RCC 7860 (cell line): ENCODE measurements at regions not wholly inside any gene's neighbourhood (a gene's known extent, or its start where the extent isn't known, plus 50 kb on each side); places are given as distances from the start of the nearest gene placed in this dataset.
A peak's percentile ranks its signal among the peaks of the same experiment; 100 is the strongest.
"Not testable (repeated sequence)": the region's sequence is repeated elsewhere in the genome, so short reads cannot be mapped to it uniquely, and the experiment has no call there.

Experiments
- DNase-seq: peaks from one replicate; pipeline ENCODE4 v3.0.0-alpha.2; 2015; ENCODE audit warnings: low spot score
- FAIRE-seq: peaks from 2 replicates; lab custom pipeline; 2012; peaks lifted over from hg19 to GRCh38; lab: Jason Lieb, UNC

DNA sequence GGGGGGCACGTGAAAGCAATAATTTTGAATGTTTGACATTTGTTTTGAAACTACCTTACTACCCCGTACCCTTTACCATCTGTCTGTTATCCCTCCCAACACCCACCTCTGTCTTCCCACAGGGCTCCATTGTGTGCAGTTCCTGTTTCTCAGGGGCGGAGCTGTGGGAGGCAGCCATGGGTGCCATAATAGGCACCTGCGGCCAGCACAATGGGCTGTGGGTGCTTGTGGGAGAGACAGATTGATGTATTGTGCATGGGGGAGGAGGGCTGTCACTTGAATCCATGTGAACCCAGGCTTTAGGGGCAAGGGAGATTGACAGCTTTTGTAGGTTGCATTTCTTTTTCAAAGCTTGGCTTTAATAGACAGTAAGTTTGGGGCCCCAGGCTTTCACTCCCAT, 122.6 kb upstream of the CXorf66 start:
- DNase-seq (no peak), FAIRE-seq (no peak)

- FAIRE-seq: no peak
- no peak for DNase-seq
Observed at GRCh38 chrX:140086691-140087090, 121.4 kb upstream of the CXorf66 start.

DNA sequence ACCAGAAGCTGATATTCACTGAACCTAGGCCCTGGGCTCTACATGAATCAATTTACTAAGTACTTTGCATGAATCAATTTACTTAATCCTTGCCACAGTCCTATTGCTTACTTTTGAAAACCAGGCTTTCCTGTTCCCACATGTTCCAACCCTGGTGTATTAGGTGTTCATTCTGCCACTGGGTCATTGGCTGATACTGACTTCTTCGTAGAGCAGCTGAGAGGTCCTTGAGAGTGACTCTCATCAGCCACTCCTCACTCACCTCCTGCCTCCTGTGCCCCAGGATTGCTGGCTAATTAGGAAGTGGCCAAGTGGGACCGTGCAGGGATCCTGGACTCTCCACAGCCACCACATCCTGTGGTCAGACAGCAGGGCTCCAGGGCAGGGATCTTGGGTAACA, 109.5 kb upstream of the CXorf66 start:
- not testable (repeated sequence) for DNase-seq, FAIRE-seq

GRCh38 chrX:140071037-140071436, 105.7 kb upstream of the CXorf66 start:
- DNase-seq (no peak), FAIRE-seq (no peak)

- DNase-seq (no peak), FAIRE-seq (no peak)
Observed at GRCh38 chrX:140065961-140066662, 100.8 kb upstream of the CXorf66 start.

DNA sequence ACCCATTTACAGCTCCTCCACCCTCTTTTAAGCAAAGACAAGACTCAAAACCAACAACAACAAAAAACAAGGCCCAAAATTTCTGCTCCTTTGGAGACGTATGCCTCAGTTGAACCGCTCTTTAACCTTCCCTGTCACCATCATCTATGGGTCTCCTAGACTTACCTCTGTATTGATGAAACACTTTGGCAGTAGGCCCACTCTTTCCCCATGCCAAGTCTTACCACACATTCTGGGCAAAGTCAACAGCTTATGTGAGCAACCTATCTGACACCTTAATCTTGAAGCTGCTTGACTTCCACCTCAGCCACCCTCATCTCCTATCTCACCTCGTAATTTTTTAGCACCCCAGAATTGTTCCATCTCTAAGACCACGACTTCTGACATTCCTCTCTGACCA, 99.7 kb upstream of the CXorf66 start:
- FAIRE-seq (no peak), DNase-seq (no peak)

GRCh38 chrX:140057001-140057411, 91.7 kb upstream of the CXorf66 start:
- FAIRE-seq (no peak), DNase-seq (peak; percentile 7)

GRCh38 chrX:140053846-140054245, 88.5 kb upstream of the CXorf66 start:
- FAIRE-seq (no peak), DNase-seq (no peak)

GRCh38 chrX:140050906-140051305, 85.6 kb upstream of the CXorf66 start:
- FAIRE-seq: peak; percentile 57
- DNase-seq: no peak

DNA sequence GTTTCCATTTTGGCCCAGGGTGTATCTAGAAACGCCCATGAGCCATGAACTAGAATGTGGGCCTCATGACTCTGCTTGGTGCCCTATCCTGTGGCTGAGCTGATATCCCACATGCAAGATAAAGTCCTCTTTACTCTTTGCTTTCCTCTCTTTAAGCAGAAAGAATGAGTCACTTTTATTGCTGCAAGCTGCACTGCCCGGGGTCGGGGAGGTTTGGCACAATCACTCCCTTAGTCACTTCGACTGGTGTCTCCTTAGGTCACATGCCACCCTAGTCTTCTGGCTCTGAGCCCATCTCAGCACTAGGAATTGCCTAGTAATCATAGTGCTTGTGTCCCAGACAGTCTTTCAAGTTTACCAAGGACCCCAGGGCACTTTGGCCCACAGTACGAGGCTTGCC, 75.1 kb upstream of the CXorf66 start:
- peak; percentile 95 for FAIRE-seq

GRCh38 chrX:140038842-140039241, 73.5 kb upstream of the CXorf66 start:
- FAIRE-seq: no peak
- DNase-seq: no peak

More for the DNA sequence above, 75.1 kb upstream of the CXorf66 start:
- DNase-seq: peak; percentile 68

- FAIRE-seq (peak; percentile 45), DNase-seq (no peak)
Observed at GRCh38 chrX:140034916-140035315, 69.6 kb upstream of the CXorf66 start.

- FAIRE-seq: no peak
Observed at GRCh38 chrX:140022482-140022881, 57.2 kb upstream of the CXorf66 start.

DNA sequence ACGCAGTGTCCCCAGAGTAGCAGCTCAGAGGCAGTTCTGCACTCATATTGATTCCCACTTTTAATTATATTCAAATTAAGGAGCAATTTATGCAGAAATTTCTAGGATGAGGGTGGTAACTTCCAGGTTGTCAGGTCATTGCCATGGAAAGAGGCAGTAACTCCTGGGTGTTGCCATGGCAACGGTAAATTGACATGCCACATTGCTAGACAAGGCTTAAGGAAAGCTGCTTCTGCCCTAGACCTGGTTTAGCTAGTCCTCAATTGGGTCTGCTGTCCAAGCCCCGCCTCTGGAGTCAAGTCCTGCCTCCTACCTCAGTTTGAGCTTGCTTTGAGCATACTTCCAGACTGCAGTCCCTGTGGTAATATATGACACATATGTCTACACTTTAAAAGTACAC, 53.8 kb upstream of the CXorf66 start:
- FAIRE-seq, DNase-seq: not testable (repeated sequence)

More at GRCh38 chrX:140022482-140022881, 57.2 kb upstream of the CXorf66 start:
- no peak for DNase-seq
